HK-2 (cell line): ENCODE measurements at regions not wholly inside any gene's neighbourhood (a gene's known extent, or its start where the extent isn't known, plus 50 kb on each side); places are given as distances from the start of the nearest gene placed in this dataset.

ENCODE experiments used
- DNase-seq: peaks from one replicate; pipeline ENCODE4 v3.0.0-alpha.2; 2018; ENCODE audit not compliant: unreplicated experiment

GRCh38 chr17:77647531-77647930 lies 311.0 kb upstream of the TNRC6C start:
- no peak for DNase-seq

DNA sequence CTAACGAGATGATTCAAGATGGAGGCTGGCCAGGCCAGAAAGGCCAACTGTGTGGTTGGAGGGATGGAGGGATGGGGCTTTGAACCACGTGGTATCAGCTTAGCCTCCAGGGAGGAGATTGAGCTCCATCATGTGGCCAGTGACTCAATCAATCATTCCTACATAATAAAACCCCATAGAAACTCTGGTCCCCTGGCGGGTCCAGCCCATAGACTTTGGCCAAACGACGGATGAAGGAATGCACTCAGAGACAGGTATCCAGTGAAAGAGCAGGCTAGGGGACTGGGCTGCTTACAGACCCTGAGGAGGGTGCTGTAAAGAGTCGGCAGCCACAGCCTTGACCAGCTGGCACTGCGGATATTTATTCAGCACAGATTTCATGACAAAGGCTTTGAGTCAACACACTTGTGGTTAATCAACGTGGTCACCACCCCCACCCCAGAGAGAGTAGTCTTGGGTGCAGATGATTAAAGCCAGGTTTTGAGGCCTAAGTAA lies 308.7 kb upstream of the TNRC6C start:
- no peak for DNase-seq

DNA sequence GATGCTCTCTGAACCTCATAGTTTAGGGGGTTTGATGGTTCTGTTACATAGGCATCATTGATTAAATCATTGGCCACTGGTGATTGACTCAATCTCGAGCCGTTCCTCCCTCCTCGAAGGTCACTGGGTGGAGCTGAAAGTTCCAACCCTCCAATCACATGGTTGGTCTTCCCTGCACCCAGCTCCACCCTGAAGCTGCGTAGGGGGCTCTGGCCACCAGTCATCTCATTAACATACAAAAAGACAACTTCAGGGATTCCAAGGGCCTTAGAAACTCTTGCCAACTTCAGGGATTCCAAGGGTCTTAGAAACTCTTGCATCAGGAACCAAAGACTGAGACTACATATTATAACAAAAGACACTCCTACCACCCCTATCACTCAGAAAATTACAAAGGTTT lies 306.5 kb upstream of the TNRC6C start:
- DNase-seq: no peak

- DNase-seq: no peak
These were observed 304.2 kb upstream of the TNRC6C start for GRCh38 chr17:77654296-77654695.

DNA sequence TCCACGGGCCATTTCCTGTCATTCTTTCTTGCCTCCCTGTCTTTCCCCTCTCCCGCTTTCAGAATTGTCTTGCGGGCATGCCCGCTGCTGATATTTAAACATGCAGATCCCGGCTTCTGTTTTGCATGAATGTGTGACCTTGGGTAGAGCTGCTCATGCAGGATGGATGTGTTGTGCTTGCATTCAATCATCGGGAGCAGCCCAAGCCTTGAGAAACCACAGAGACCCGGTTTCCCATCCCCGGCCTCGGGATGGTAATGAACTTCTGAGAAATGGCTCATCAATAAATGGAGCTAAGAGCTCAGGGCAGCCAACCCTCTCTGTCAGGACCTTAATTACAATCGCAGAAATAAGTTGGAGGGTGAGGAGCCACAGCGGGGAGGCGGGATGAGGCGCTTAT lies 303.7 kb upstream of the TNRC6C start:
- no peak for DNase-seq

DNA sequence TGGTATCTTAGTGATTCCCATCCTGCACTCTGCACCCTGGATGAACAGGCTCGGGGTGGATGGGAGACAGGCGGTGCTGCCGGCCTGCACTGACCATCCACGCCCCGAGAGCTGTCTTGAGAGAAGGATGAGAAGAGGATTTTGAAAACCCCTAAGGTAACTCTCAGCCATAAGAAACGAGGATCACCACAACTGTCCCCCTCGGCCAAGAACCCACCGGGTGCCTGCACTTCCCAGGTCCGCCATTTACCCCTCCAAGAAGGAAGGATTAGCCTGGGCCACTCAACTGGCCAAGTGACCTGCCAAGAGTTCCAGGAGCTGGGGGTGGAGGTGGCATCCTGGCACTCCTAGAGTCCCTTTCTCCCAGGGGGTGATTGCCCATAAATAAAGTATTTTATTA lies 302.4 kb upstream of the TNRC6C start:
- no peak for DNase-seq

DNA sequence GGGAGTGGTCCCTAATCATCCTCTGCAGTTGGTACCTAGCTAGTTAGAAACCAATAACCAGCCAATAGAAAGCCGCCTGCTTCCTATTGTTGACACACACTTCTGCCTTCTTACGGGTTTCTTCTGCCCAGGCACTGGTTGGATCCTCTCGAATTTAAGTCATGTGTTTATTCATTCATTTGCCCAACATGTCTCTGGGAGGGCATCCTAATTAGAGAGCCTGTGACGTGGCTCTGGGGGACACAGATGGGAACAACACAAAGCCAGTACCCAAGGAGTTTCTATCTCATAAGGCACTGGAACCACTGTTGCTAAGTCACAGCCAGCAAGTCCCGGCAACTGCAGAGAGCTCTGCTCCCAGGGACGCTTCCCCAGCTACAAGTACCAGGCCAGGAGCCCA lies 300.7 kb upstream of the TNRC6C start:
- no peak for DNase-seq

GRCh38 chr17:77660524-77660923 lies 298.0 kb upstream of the TNRC6C start:
- DNase-seq: no peak

- DNase-seq: no peak
These were observed 295.7 kb upstream of the TNRC6C start for GRCh38 chr17:77662833-77663232.

DNA sequence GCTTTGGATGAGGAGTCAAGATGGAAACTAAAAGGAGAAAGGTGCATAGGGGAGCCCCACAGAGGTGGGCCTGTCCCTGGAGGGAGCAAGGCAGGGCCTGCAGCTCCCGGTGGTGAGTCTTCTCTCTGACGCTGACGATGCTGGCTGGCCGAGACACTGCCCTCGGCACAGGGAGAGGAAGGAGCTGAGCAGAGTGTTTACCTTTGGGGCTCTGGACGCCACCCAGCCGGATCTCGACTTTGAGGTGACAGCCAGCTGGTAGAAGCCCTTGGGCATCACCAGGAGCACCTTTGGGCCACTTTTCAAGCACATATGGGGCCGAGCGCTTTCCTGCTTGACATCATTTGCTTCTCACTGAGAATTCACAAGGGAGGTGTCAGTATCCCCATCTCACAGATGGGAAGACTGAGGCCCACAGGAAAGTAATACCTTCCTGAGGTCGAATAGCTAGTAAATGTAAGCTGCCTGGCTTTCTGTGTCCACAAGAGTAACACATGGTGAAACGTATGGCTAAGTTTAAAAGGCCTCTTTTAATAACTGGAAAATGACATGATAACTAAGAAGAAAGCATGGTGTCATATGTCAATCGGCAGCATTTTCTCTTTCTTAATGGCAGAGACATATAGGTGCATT lies 294.3 kb upstream of the TNRC6C start:
- no peak for DNase-seq

DNA sequence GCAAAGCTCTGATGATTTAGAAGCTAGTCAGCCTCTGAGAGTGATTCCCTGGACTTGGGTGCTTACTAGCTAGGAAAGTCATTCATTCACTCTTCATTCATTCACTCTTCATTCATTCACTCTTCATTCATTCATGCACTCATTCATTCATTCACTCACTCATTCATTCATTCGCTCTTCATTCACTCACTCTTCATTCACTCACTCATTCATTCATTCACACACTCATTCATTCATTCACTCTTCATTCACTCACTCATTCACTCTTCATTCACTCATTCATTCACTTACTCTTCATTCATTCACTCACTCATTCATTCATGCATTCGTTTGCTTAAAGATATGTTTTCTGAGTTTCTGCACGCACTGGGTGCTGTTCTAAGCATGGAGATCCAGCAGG lies 292.7 kb upstream of the TNRC6C start:
- DNase-seq: no peak

- DNase-seq: no peak
These were observed 292.0 kb upstream of the TNRC6C start for GRCh38 chr17:77666462-77666861.

- no peak for DNase-seq
These were observed 291.6 kb upstream of the TNRC6C start for GRCh38 chr17:77666881-77667395.

DNA sequence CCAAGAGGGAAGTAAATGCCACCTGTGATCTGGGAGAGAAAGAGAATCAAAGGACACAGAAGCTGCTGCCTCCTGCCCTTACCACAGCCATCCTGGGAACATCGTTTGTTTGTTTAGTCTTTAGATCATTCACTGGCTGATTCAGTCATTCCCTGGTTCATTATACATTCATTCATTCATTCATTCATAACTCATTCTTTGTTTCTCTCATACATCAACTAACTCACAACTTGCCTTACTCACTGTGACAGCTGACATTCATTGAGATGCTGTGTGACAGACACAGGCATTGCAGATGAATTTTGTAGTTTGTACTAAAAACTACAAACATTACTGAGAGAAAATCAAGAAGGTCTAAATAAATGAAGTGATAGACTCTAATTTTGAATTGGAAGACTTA lies 291.0 kb upstream of the TNRC6C start:
- DNase-seq: no peak

DNA sequence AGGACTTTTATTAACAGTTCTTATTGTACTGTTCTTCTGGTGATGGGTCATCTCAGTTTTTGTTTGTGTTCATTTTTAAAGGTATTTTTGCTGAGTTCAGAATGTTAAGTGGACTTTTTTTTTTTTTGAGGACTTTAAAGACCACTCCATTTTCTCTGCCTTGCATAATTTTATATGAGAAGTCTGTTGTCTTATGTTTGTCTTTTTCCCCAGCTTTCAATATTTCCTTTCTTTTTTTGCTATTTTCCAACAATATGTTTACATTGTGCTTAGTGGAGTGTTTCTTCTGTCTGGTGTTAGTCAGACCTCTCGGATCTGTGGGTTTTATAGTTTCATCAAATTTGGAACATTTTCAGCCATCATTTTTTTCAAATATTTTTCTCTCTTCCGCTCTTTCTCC lies 290.0 kb upstream of the TNRC6C start:
- no peak for DNase-seq

DNA sequence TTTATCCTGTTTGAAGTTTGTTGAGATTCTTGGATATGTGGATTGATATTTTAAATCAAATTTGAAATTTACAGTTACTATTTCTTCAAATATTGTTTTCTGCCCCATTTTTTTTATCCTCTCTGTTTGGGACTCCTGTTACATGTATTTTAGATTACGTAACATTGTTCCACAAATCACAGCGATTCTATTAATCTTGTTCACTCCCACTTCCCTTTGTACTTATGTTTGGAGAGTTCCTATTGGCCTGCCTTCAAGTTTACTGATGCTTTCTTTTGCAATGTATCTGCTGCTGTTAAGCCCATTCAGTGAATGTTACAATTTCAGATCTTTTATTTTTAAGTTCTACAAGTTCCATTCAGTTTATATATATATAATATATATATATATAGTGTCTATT lies 288.3 kb upstream of the TNRC6C start:
- no peak for DNase-seq

- no peak for DNase-seq
These were observed 284.1 kb upstream of the TNRC6C start for GRCh38 chr17:77674358-77674757.

GRCh38 chr17:77675411-77675810 lies 283.1 kb upstream of the TNRC6C start:
- no peak for DNase-seq

GRCh38 chr17:77675816-77676215 lies 282.7 kb upstream of the TNRC6C start:
- DNase-seq: no peak

GRCh38 chr17:77676237-77676661 lies 282.3 kb upstream of the TNRC6C start:
- no peak for DNase-seq

DNA sequence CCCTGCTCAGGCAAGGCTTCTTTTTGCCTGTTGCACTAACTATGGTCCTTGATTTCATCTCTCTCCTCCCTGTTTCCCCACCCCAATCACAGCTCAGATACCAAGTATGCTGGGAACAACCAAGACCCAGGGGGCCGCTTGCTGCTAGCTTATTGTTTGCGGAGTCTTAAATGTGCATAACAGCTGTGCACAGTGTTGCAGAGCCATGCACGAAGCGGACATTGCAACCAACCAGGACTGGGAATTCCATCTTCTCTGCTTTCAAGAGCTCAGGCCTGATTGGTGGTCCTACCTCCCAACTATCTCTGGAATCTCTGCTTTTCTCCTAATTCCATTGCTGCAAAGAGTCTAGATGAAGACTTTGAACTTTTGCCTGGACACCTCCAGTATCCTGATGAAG lies 281.3 kb upstream of the TNRC6C start:
- DNase-seq: no peak

DNA sequence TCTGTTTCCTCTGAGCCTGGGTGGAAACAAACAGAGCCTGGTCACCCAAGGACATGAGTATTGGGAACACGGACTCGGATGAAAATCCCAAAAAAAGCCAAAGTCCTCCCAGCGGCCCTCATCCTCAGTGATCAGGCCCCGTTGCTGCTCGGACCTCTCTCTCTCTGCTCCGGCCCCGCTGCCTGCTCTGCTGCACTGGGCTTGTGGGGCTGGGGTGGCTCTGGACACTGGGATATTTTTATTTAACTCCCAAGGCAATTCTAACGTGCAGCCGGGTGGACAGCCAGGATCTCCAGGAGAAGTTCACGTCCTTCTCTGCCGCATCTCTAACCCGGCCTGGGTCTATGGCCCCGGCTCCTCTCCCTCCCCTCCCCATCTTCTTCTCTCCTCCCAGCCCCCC lies 280.9 kb upstream of the TNRC6C start:
- DNase-seq: no peak

DNA sequence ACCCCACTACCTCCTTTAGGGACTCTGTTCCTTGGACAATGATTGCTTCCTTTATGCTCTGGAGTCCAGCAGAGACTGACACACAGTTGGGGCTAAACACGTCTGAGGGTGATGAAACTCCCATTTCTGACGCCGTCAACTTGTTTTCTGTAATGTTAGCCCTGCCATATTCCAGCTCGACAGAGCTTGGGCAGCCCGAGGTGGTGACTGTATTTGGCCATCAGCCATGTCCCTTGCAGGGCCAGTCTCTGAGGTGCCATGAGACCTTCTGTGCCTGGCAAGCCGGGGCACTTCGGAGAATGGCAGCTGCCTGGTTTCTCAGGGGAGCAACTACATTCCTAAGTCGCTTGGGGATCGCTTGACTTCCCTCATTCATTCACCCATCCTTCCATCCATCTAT lies 278.9 kb upstream of the TNRC6C start:
- no peak for DNase-seq

GRCh38 chr17:77681861-77682260 lies 276.6 kb upstream of the TNRC6C start:
- DNase-seq: no peak
